IPS-15b (cell line): ENCODE measurements at regions not wholly inside any gene's neighbourhood (a gene's known extent, or its start where the extent isn't known, plus 50 kb on each side); places are given as distances from the start of the nearest gene placed in this dataset.
"Not testable (repeated sequence)": the region's sequence is repeated elsewhere in the genome, so short reads cannot be mapped to it uniquely, and the experiment has no call there.

Experiments
- H3K27me3 ChIP-seq: one replicate; pipeline ENCODE4 v1.6.1; 2013; ENCODE audit warnings: low read length; ENCODE audit not compliant: control insufficient read depth, insufficient read depth
- H3K36me3 ChIP-seq: one replicate; pipeline ENCODE4 v1.6.1; 2013; ENCODE audit warnings: low read length; ENCODE audit not compliant: control insufficient read depth, insufficient read depth
- H3K4me1 ChIP-seq: one replicate; pipeline ENCODE4 v1.6.1; 2013; ENCODE audit warnings: mild to moderate bottlenecking, low read length; ENCODE audit not compliant: control insufficient read depth, insufficient read depth
- H3K4me3 ChIP-seq: one replicate; pipeline ENCODE4 v1.5.1; 2013; ENCODE audit warnings: low read depth, low read length
- H3K9ac ChIP-seq: one replicate; pipeline ENCODE4 v1.6.1; 2013; ENCODE audit warnings: low read depth, mild to moderate bottlenecking, low read length
- H3K9me3 ChIP-seq: one replicate; pipeline ENCODE4 v1.6.1; 2013; ENCODE audit warnings: mild to moderate bottlenecking, low read length; ENCODE audit not compliant: control insufficient read depth, insufficient read depth

GRCh38 chr7:109611656-109612055, 1042.0 kb downstream of the DNAJB9 start:
- H3K4me1 ChIP-seq, result no peaks in the 10 kb centered on the region
- H3K27me3 ChIP-seq, result no peaks in the 10 kb centered on the region
- no peak overlapping the region for H3K4me3 ChIP-seq
- H3K36me3 ChIP-seq, result no peaks in the 10 kb centered on the region
- H3K9me3 ChIP-seq, result no peaks in the 10 kb centered on the region
- no peak overlapping the region for H3K9ac ChIP-seq

DNA sequence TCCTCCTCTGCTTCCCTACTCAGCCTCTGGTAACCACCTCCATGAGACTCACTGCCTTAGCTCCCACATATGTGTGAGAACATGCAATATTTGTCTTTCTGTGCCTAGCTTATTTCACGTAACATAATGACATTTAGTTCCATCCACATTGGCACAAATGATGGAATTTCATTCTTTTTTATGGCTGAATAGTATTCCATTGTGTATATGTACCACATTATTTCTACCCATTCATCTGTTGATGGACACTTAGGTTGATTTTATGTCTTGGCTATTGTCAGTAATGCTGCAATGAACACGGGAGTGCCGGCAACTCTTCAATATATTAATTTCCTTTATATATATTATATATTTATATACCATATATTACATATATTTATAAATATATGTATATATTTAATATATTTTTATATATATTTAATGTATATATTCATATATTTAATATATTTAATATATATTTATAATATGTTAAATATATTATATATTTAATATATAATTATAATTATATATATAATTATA, 1046.9 kb downstream of the DNAJB9 start:
- H3K36me3 ChIP-seq, result no peaks in the 10 kb centered on the region
- no peaks in the 10 kb centered on the region for H3K4me1 ChIP-seq
- no peaks in the 10 kb centered on the region for H3K9me3 ChIP-seq
- H3K9ac ChIP-seq, result no peak overlapping the region
- no peak overlapping the region for H3K4me3 ChIP-seq
- H3K27me3 ChIP-seq, result no peaks in the 10 kb centered on the region

GRCh38 chr7:109622320-109622719, 1052.6 kb downstream of the DNAJB9 start:
- Histone ChIP-seq H3K36me3 (no peaks in the 10 kb centered on the region), H3K9me3 (peaks cover 3% of the 10 kb centered on the region), H3K4me3 (no peak overlapping the region), H3K27me3 (no peaks in the 10 kb centered on the region), H3K4me1 (peaks cover 4% of the 10 kb centered on the region), H3K9ac (no peak overlapping the region)

GRCh38 chr7:109632890-109633289, 1063.2 kb downstream of the DNAJB9 start:
- not testable (repeated sequence) for H3K27me3 ChIP-seq, H3K9me3 ChIP-seq

DNA sequence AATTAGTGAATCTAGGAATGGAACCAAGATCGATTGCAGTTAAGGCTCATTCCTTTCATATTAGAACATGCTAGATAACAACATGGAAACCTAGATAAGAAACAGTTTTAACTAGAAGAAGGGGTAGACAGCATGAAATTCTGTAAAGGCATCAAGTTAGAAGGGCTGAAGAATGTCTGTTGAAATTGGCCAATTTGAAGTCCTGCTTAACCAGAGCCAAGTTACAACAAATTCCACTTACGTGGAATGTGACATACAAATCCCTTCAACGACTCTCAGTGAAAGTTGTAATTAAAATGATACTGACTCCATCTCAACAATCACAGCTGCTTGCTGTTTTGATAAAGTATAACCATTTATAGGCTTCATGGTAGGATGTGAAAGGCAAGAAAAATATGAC, 1065.7 kb downstream of the DNAJB9 start:
- no peak overlapping the region for H3K9ac ChIP-seq
- H3K4me3 ChIP-seq, result no peak overlapping the region
- peaks cover 17% of the 10 kb centered on the region for H3K4me1 ChIP-seq
- H3K36me3 ChIP-seq, result no peaks in the 10 kb centered on the region
- no peaks in the 10 kb centered on the region for H3K27me3 ChIP-seq
- peaks cover 3% of the 10 kb centered on the region for H3K9me3 ChIP-seq

More at GRCh38 chr7:109632890-109633289, 1063.2 kb downstream of the DNAJB9 start:
- not testable (repeated sequence) for H3K4me1 ChIP-seq, H3K9ac ChIP-seq, H3K4me3 ChIP-seq, H3K36me3 ChIP-seq

DNA sequence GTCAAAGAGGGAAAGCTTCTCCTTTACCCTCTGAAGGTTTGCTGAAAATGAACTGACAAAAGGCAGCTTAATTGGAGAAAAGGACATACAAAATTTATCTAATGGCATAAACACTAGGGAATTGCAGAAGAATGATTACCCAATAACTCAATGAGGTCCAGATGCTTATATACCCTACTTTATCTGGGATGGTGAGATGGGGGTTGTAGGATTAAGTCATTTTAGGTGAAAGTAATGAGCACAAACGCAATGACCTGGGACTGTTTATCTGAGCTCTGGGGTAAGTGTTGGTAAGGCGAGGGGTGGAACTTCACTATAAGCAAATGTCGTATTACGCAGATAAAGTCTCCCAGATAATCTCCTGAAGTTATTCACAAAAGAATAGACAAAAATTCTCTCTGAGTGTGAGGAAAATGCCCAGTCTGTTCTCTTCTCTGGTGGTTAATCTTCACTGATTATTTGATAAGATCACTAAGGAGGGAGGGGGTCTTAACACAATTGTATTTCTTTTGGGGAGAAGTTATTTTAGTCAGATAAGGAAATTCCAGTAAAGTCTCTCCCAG, 1067.8 kb downstream of the DNAJB9 start:
- no peaks in the 10 kb centered on the region for H3K36me3 ChIP-seq
- no peak overlapping the region for H3K4me3 ChIP-seq
- no peaks in the 10 kb centered on the region for H3K27me3 ChIP-seq

GRCh38 chr7:109638321-109638720, 1068.6 kb downstream of the DNAJB9 start:
- Histone ChIP-seq H3K4me1 (peaks cover 23% of the 10 kb centered on the region), H3K9ac (no peak overlapping the region), H3K9me3 (peaks cover under 1% of the 10 kb centered on the region), H3K36me3 (no peaks in the 10 kb centered on the region), H3K4me3 (no peak overlapping the region), H3K27me3 (no peaks in the 10 kb centered on the region)

More for the DNA sequence above, 1067.8 kb downstream of the DNAJB9 start:
- no peak overlapping the region for H3K9ac ChIP-seq
- H3K9me3 ChIP-seq, result peaks cover 3% of the 10 kb centered on the region
- peaks cover 20% of the 10 kb centered on the region for H3K4me1 ChIP-seq

GRCh38 chr7:109639561-109639960, 1069.9 kb downstream of the DNAJB9 start:
- H3K27me3 ChIP-seq, result no peaks in the 10 kb centered on the region
- no peak overlapping the region for H3K4me3 ChIP-seq
- no peaks in the 10 kb centered on the region for H3K36me3 ChIP-seq
- H3K4me1 ChIP-seq, result peaks cover 23% of the 10 kb centered on the region
- H3K9ac ChIP-seq, result no peak overlapping the region
- H3K9me3 ChIP-seq, result no peaks in the 10 kb centered on the region

- Histone ChIP-seq H3K4me1 (peaks cover 21% of the 10 kb centered on the region), H3K27me3 (no peaks in the 10 kb centered on the region), H3K9ac (no peak overlapping the region), H3K36me3 (no peaks in the 10 kb centered on the region), H3K9me3 (no peaks in the 10 kb centered on the region), H3K4me3 (no peak overlapping the region)
Observed at GRCh38 chr7:109641445-109641844, 1071.8 kb downstream of the DNAJB9 start.

DNA sequence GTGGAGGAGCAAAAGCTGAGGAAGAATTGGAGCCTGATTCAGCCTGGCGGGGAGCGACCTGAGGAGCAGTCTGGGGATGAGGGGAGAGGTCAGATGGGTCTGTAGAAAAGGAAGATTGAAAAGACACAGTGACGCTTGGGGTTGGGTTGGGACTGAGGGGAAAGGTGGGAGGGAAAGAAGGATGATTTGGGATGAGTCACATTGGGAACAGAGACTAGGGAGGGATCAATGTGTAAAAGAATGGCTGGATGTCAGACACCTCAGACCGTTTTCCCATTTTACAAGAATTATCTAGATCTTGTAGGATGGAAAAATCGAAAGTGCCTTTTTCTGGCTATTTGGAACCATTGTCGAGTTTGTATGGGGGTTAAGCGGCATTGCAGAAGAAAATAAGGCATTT, 1076.5 kb downstream of the DNAJB9 start:
- Histone ChIP-seq H3K9me3 (peaks cover 3% of the 10 kb centered on the region), H3K27me3 (no peaks in the 10 kb centered on the region), H3K36me3 (peaks cover 3% of the 10 kb centered on the region), H3K9ac (no peak overlapping the region), H3K4me3 (no peak overlapping the region), H3K4me1 (peaks cover 6% of the 10 kb centered on the region)

GRCh38 chr7:109646594-109646993, 1076.9 kb downstream of the DNAJB9 start:
- not testable (repeated sequence) for H3K36me3 ChIP-seq, H3K27me3 ChIP-seq, H3K4me1 ChIP-seq, H3K9ac ChIP-seq, H3K9me3 ChIP-seq, H3K4me3 ChIP-seq

- H3K9me3 ChIP-seq, H3K27me3 ChIP-seq, H3K4me1 ChIP-seq, H3K4me3 ChIP-seq, H3K36me3 ChIP-seq, H3K9ac ChIP-seq: not testable (repeated sequence)
Observed at GRCh38 chr7:109647263-109647662, 1077.6 kb downstream of the DNAJB9 start.
